HG03439 (cell line): ENCODE measurements at regions not wholly inside any gene's neighbourhood (a gene's known extent, or its start where the extent isn't known, plus 50 kb on each side); places are given as distances from the start of the nearest gene placed in this dataset.
"Not testable (repeated sequence)": the region's sequence is repeated elsewhere in the genome, so short reads cannot be mapped to it uniquely, and the experiment has no call there.

Source experiments
- ATAC-seq: cut with Tn5 transposase; IDR thresholded peaks from one replicate; pipeline ENCODE4 v1.9.1; 2021; ENCODE audit warnings: mild to moderate bottlenecking, moderate library complexity; ENCODE audit not compliant: unreplicated experiment

- ATAC-seq, result no peak
Measured at GRCh38 chr20:29119141-29119540, 2138.3 kb upstream of the DEFB115 start.

DNA sequence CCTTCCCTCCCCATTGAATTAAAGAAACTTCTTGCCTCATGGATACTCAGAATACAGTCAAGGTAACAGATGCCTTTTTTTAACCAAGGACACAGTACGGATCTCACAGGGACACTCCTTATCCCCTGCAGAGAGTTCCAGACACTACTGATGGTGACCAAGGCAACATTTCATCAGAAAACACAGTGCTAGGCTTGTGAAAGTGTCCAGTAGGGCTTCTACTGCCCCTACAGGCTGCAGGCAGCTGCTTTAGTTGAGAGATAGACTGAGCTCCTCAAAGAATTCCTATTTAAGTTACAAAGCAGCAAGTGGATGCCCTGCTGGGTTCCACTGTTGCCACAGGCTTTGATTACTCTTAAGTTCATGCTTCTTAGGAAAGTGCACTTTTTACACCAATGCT is 2137.8 kb upstream of the DEFB115 start:
- ATAC-seq, result not testable (repeated sequence)

GRCh38 chr20:29120088-29120487 is 2137.4 kb upstream of the DEFB115 start:
- not testable (repeated sequence) for ATAC-seq

DNA sequence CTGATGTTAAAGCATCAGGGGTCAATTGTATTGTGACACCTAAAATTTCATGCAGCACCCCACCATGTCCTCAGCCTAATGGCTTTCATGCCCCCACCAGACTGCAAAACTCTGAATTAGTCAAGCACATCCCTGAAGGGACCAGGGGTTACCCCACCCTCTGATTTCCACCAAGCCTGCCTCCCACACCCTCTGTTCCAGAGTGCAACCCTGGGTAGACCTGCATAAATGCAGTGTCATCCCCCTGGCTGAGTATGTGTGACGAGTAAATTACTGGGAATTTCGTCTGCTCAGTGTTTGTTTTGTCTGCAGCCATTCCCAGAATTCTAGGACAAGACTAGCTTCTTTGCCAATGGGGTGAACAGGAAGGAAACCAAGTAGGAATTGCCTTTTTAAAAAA is 2136.9 kb upstream of the DEFB115 start:
- ATAC-seq, result not testable (repeated sequence)

- ATAC-seq, result not testable (repeated sequence)
Measured at GRCh38 chr20:29122784-29123183, 2134.7 kb upstream of the DEFB115 start.

- no peak for ATAC-seq
Measured at GRCh38 chr20:29123861-29124260, 2133.6 kb upstream of the DEFB115 start.
